SH-SY5Y (cell line): ENCODE measurements at regions not wholly inside any gene's neighbourhood (a gene's known extent, or its start where the extent isn't known, plus 50 kb on each side); places are given as distances from the start of the nearest gene placed in this dataset.

Experiments
- GATA2 ChIP-seq: IDR thresholded peaks from 2 replicates; pipeline ENCODE4 v1.6.1; 2011; ENCODE audit warnings: mild to moderate bottlenecking, low read depth, low read length
- GATA3 ChIP-seq: IDR thresholded peaks from 2 replicates; pipeline ENCODE4 v1.6.1; 2011; ENCODE audit warnings: low read depth, mild to moderate bottlenecking, low read length, moderate library complexity

DNA sequence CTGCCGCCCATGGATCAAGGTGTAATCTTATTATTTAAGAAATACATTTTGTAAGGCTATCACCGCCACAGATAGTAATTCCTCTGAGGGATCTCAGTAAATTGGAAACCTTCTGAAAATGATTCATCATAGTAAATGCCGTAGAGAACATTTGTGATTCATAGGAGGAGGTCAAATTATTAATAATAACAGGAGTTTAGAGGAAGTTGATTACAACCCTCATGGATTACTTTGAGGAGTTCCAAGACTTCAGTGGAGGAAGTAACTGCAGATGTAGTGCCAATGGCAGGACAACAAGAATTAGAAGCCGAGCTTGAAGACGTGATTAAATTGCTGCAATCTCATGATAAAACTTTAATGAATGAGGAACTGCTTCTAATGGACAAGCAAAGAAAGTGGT is 280.1 kb downstream of the PTPRC start:
- no peak for TF ChIP-seq GATA2
- no peak for TF ChIP-seq GATA3
